RWPE2 (cell line): ENCODE measurements at regions not wholly inside any gene's neighbourhood (a gene's known extent, or its start where the extent isn't known, plus 50 kb on each side); places are given as distances from the start of the nearest gene placed in this dataset.

Experiments used
- ATAC-seq: fragments of 200-7000 bp; cut with Tn5 transposase; 3 replicates; pipeline ENCODE4 v1.9.1; 2021; ENCODE audit warnings: low read depth
- DNase-seq: peaks from one replicate; pipeline ENCODE4 v3.0.0-alpha.2; 2020; ENCODE audit warnings: low spot score
- H3K27ac ChIP-seq: fragments of 450-650 bp; 2 replicates; pipeline ENCODE4 v1.5.1; 2017; ENCODE audit warnings: mild to moderate bottlenecking; ENCODE audit not compliant: poor library complexity, severe bottlenecking
- H3K27me3 ChIP-seq: fragments of 250-450 bp; sonication (Bioruptor Pico); 2 replicates; pipeline ENCODE4 v1.5.1; 2021; ENCODE audit warnings: mild to moderate bottlenecking, moderate library complexity; ENCODE audit not compliant: insufficient read depth, poor library complexity, severe bottlenecking
- H3K36me3 ChIP-seq: fragments of 250-450 bp; sonication (Bioruptor Pico); 2 replicates; pipeline ENCODE4 v1.5.1; 2020; ENCODE audit warnings: low read depth, mild to moderate bottlenecking, moderate library complexity
- H3K4me1 ChIP-seq: fragments of 250-450 bp; sonication (Bioruptor Pico); 2 replicates; pipeline ENCODE4 v1.5.1; 2021; ENCODE audit warnings: mild to moderate bottlenecking, moderate library complexity; ENCODE audit not compliant: insufficient read depth, poor library complexity, severe bottlenecking
- H3K4me3 ChIP-seq: fragments of 250-450 bp; sonication (Bioruptor Pico); 2 replicates; pipeline ENCODE4 v1.5.1; 2021; ENCODE audit warnings: mild to moderate bottlenecking, moderate library complexity; ENCODE audit not compliant: severe bottlenecking
- H3K9me3 ChIP-seq: fragments of 250-450 bp; sonication (Bioruptor Pico); 2 replicates; pipeline ENCODE4 v1.5.1; 2021; ENCODE audit warnings: mild to moderate bottlenecking, moderate library complexity; ENCODE audit not compliant: severe bottlenecking
- CTCF ChIP-seq: fragments of 450-650 bp; IDR thresholded peaks from one replicate; pipeline ENCODE4 v1.5.1; 2017; ENCODE audit warnings: mild to moderate bottlenecking, moderate library complexity; ENCODE audit not compliant: poor library complexity, severe bottlenecking

GRCh38 chr18:52200921-52201663 lies 138.9 kb upstream of the DCC start:
- ATAC-seq (no peak), DNase-seq (no peak)
- H3K27ac ChIP-seq, result no peak overlapping the region
- TF ChIP-seq CTCF, result no peak
- peaks cover 5% of the 10 kb centered on the region for H3K4me1 ChIP-seq
- no peaks in the 10 kb centered on the region for H3K9me3 ChIP-seq
- H3K36me3 ChIP-seq, result no peaks in the 10 kb centered on the region
- no peak overlapping the region for H3K4me3 ChIP-seq
- H3K27me3 ChIP-seq, result no peaks in the 10 kb centered on the region

DNA sequence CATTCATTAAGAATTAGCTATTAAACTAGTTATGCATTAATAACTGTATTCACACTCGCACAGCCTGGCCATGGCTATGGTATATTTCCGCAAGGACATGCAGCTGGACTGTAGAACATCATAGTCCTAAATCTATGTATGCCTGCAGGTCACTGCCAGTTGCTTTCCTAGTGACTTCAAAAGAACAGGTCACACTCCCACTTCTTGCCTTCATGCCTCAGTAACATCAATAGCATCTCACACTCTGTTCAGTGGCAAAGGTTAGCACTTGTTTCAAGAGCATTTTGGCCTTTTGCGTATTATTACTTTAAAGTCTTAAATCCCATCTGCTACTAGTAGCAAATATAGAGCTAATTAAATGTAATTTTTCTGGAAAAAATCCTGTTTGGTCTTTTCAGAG lies 131.4 kb upstream of the DCC start:
- Histone ChIP-seq H3K4me1 (no peaks in the 10 kb centered on the region), H3K4me3 (no peak overlapping the region), H3K36me3 (no peaks in the 10 kb centered on the region), H3K9me3 (no peaks in the 10 kb centered on the region), H3K27me3 (no peaks in the 10 kb centered on the region), H3K27ac (no peak overlapping the region)
- ATAC-seq (no peak), DNase-seq (no peak)
- no peak for TF ChIP-seq CTCF

- Histone ChIP-seq H3K27me3 (no peaks in the 10 kb centered on the region), H3K9me3 (no peaks in the 10 kb centered on the region), H3K4me1 (no peaks in the 10 kb centered on the region), H3K27ac (no peak overlapping the region), H3K36me3 (no peaks in the 10 kb centered on the region), H3K4me3 (no peak overlapping the region)
- no peak for ATAC-seq
- DNase-seq, result no peak
- no peak for TF ChIP-seq CTCF
Measured at GRCh38 chr18:52216109-52216508, 123.9 kb upstream of the DCC start.

GRCh38 chr18:52216666-52217065 lies 123.3 kb upstream of the DCC start:
- Histone ChIP-seq H3K9me3 (no peaks in the 10 kb centered on the region), H3K27ac (no peak overlapping the region), H3K4me3 (no peak overlapping the region), H3K4me1 (no peaks in the 10 kb centered on the region), H3K36me3 (no peaks in the 10 kb centered on the region), H3K27me3 (no peaks in the 10 kb centered on the region)
- ATAC-seq (no peak), DNase-seq (no peak)
- TF ChIP-seq CTCF, result no peak

- H3K9me3 ChIP-seq, result no peaks in the 10 kb centered on the region
- no peaks in the 10 kb centered on the region for H3K4me1 ChIP-seq
- no peak overlapping the region for H3K4me3 ChIP-seq
- H3K36me3 ChIP-seq, result no peaks in the 10 kb centered on the region
- no peak overlapping the region for H3K27ac ChIP-seq
- H3K27me3 ChIP-seq, result no peaks in the 10 kb centered on the region
- no peak for TF ChIP-seq CTCF
- ATAC-seq (peak; percentile 56; the same call in 1 of the 3 replicates), DNase-seq (no peak)
Measured at GRCh38 chr18:52219102-52219501, 120.9 kb upstream of the DCC start.
